ENCODE measurements at regions not wholly inside any gene's neighbourhood (a gene's known extent, or its start where the extent isn't known, plus 50 kb on each side); places are given as distances from the start of the nearest gene placed in this dataset.

- TF ChIP-seq STAT6 (CRISPR knock-in tag; conservative IDR thresholded peaks at IDR 0.05; ENCODE audit: low read depth) (no peak), CTCF (IDR thresholded peaks at IDR 0.05) (no peak), USF2 (CRISPR knock-in tag; IDR thresholded peaks at IDR 0.05) (no peak), CDX4 (CRISPR knock-in tag; IDR thresholded peaks at IDR 0.05; ENCODE audit: borderline replicate concordance) (no peak), ZNF512 (CRISPR knock-in tag; IDR thresholded peaks at IDR 0.05; ENCODE audit: borderline replicate concordance) (no peak), JUN (CRISPR knock-in tag; IDR thresholded peaks at IDR 0.05) (no peak), ZNF263 (CRISPR knock-in tag; IDR thresholded peaks at IDR 0.05; ENCODE audit: low read depth) (no peak), MAX (CRISPR knock-in tag; IDR thresholded peaks at IDR 0.05) (no peak), CREB1 (CRISPR knock-in tag; IDR thresholded peaks at IDR 0.05) (no peak), TEAD4 (CRISPR knock-in tag; IDR thresholded peaks at IDR 0.05) (no peak)
- TF ChIP-seq, protein P1, sequence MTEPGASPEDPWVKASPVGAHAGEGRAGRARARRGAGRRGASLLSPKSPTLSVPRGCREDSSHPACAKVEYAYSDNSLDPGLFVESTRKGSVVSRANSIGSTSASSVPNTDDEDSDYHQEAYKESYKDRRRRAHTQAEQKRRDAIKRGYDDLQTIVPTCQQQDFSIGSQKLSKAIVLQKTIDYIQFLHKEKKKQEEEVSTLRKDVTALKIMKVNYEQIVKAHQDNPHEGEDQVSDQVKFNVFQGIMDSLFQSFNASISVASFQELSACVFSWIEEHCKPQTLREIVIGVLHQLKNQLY (CRISPR knock-in tag; IDR thresholded peaks at IDR 0.05) = no peak
- TF ChIP-seq, protein P2, sequence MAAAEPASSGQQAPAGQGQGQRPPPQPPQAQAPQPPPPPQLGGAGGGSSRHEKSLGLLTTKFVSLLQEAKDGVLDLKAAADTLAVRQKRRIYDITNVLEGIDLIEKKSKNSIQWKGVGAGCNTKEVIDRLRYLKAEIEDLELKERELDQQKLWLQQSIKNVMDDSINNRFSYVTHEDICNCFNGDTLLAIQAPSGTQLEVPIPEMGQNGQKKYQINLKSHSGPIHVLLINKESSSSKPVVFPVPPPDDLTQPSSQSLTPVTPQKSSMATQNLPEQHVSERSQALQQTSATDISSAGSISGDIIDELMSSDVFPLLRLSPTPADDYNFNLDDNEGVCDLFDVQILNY (CRISPR knock-in tag; IDR thresholded peaks at IDR 0.05) = no peak
These were observed 81.2 kb upstream of the BARHL2 start for GRCh38 chr1:90798344-90798743.
